Panc1 (cell line): ENCODE measurements at regions not wholly inside any gene's neighbourhood (a gene's known extent, or its start where the extent isn't known, plus 50 kb on each side); places are given as distances from the start of the nearest gene placed in this dataset.

Experiments
- CTCF ChIP-seq: fragments of 450-650 bp; IDR thresholded peaks from 2 replicates; pipeline ENCODE4 v1.5.1; 2017; ENCODE audit warnings: mild to moderate bottlenecking
- POLR2AphosphoS5 ChIP-seq: IDR thresholded peaks from 2 replicates; pipeline ENCODE4 v1.6.1; 2012; ENCODE audit warnings: mild to moderate bottlenecking, low read depth, low read length, moderate library complexity
- REST ChIP-seq, 2 experiments: IDR thresholded peaks; 2 replicates each; pipeline ENCODE4 v1.6.1; 2011 to 2012; ENCODE audit warnings: low read depth in 2 of 2, control low read depth in 1 of 2, low read length in 1 of 2, mild to moderate bottlenecking in 1 of 2, moderate library complexity in 1 of 2; ENCODE audit not compliant: insufficient read depth in 1 of 2
- SIN3A ChIP-seq: IDR thresholded peaks from 2 replicates; pipeline ENCODE4 v1.6.1; 2012; ENCODE audit warnings: low read depth, mild to moderate bottlenecking, low read length, moderate library complexity, borderline replicate concordance; ENCODE audit not compliant: insufficient read depth
- TCF7L2 ChIP-seq: IDR thresholded peaks from 2 replicates; pipeline ENCODE4 v1.6.1; 2011; ENCODE audit warnings: mild to moderate bottlenecking, low read depth, low read length, inconsistent platforms

- TF ChIP-seq POLR2AphosphoS5: no peak
- no peak for TF ChIP-seq CTCF
- TF ChIP-seq REST (IDR thresholded peaks at IDR 0.05; ENCODE audit: insufficient read depth in 1 of 2, low read depth in 2 of 2, low read length in 1 of 2): no peak
- TF ChIP-seq SIN3A: no peak
- no peak for TF ChIP-seq TCF7L2
Observed at GRCh38 chr5:56406221-56406620, 173.1 kb upstream of the ANKRD55 start.
